ENCODE measurements at regions not wholly inside any gene's neighbourhood (a gene's known extent, or its start where the extent isn't known, plus 50 kb on each side); places are given as distances from the start of the nearest gene placed in this dataset.
A peak's percentile ranks its signal among the peaks of the same experiment; 100 is the strongest.

DNA sequence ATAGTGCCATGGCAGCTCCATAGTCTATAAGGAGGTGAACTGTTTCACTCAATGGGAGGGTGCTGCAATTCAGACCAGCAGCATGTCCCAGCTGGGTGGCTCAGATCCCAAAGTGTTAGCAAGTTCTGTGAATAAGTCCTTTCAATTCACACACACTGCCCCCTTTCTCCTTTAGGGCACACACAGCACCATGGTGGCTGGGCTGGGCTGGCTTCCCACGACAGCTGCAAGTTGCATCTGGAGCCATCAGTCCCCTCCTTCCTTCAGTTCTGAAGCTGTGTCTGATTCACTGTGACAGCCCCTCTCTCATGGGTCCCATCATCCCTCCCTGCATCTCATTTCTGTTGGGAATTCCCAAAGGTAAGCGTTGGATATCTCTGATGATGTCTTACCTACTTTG, 324.1 kb upstream of the NCAM1 start:
- no peak overlapping the region for H3K4me3 ChIP-seq (ENCODE audit: low read depth, low read length)
- DNase-seq (ENCODE audit: low read depth): no peak
- TF ChIP-seq, protein P1, sequence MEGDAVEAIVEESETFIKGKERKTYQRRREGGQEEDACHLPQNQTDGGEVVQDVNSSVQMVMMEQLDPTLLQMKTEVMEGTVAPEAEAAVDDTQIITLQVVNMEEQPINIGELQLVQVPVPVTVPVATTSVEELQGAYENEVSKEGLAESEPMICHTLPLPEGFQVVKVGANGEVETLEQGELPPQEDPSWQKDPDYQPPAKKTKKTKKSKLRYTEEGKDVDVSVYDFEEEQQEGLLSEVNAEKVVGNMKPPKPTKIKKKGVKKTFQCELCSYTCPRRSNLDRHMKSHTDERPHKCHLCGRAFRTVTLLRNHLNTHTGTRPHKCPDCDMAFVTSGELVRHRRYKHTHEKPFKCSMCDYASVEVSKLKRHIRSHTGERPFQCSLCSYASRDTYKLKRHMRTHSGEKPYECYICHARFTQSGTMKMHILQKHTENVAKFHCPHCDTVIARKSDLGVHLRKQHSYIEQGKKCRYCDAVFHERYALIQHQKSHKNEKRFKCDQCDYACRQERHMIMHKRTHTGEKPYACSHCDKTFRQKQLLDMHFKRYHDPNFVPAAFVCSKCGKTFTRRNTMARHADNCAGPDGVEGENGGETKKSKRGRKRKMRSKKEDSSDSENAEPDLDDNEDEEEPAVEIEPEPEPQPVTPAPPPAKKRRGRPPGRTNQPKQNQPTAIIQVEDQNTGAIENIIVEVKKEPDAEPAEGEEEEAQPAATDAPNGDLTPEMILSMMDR (IDR thresholded peaks at IDR 0.05; ENCODE audit: insufficient read depth, low read depth, low read length, missing control alignments): no peak

GRCh38 chr11:112637876-112638275, 323.3 kb upstream of the NCAM1 start:
- DNase-seq (ENCODE audit: low read depth): no peak
- TF ChIP-seq, protein P1 (IDR thresholded peaks at IDR 0.05; ENCODE audit: insufficient read depth, low read depth, low read length, missing control alignments): no peak
- H3K4me3 ChIP-seq (ENCODE audit: low read depth, low read length): no peak overlapping the region

DNA sequence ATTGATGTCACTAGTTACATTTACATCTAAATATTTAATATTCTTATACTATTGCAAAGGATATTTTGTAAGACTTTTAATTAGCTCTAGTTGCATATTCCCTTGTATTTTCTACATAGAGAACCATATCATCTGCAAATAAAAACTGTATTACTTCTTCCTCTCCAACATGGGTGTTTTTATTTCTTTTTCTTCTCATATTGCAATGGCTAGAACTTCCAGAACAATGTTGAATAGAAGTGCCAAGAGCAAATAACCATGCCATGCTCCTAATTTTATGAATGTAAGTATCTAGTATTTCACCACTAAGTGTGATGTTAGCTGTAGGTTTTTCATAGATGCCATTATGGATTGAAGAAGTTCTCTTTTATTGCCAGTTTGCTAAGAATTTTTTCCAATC, 321.8 kb upstream of the NCAM1 start:
- TF ChIP-seq, protein P1 (IDR thresholded peaks at IDR 0.05; ENCODE audit: insufficient read depth, low read depth, low read length, missing control alignments): no peak
- H3K4me3 ChIP-seq (ENCODE audit: low read depth, low read length): no peak overlapping the region
- DNase-seq (ENCODE audit: low read depth): no peak

- H3K4me3 ChIP-seq (ENCODE audit: low read depth, low read length): no peak overlapping the region
- TF ChIP-seq, protein P1 (IDR thresholded peaks at IDR 0.05; ENCODE audit: insufficient read depth, low read depth, low read length, missing control alignments): no peak
- DNase-seq (ENCODE audit: low read depth): no peak
These were observed 317.8 kb upstream of the NCAM1 start for GRCh38 chr11:112643416-112643815.

GRCh38 chr11:112644410-112645131, 316.6 kb upstream of the NCAM1 start:
- peak; percentile 72 for DNase-seq (ENCODE audit: low read depth)
- no peak overlapping the region for H3K4me3 ChIP-seq (ENCODE audit: low read depth, low read length)
- TF ChIP-seq, protein P1 (IDR thresholded peaks at IDR 0.05; ENCODE audit: insufficient read depth, low read depth, low read length, missing control alignments): no peak

GRCh38 chr11:112649856-112650255, 311.4 kb upstream of the NCAM1 start:
- TF ChIP-seq, protein P1 (IDR thresholded peaks at IDR 0.05; ENCODE audit: insufficient read depth, low read depth, low read length, missing control alignments): no peak
- H3K4me3 ChIP-seq (ENCODE audit: low read depth, low read length): no peak overlapping the region
- peak; percentile 28 for DNase-seq (ENCODE audit: low read depth)

GRCh38 chr11:112650527-112650926, 310.7 kb upstream of the NCAM1 start:
- DNase-seq (ENCODE audit: low read depth): no peak
- H3K4me3 ChIP-seq (ENCODE audit: low read depth, low read length): no peak overlapping the region
- TF ChIP-seq, protein P1 (IDR thresholded peaks at IDR 0.05; ENCODE audit: insufficient read depth, low read depth, low read length, missing control alignments): no peak
